RWPE2 (cell line): ENCODE measurements at regions not wholly inside any gene's neighbourhood (a gene's known extent, or its start where the extent isn't known, plus 50 kb on each side); places are given as distances from the start of the nearest gene placed in this dataset.

Source experiments
- ATAC-seq: fragments of 200-7000 bp; cut with Tn5 transposase; 3 replicates; pipeline ENCODE4 v1.9.1; 2021; ENCODE audit warnings: low read depth
- DNase-seq: peaks from one replicate; pipeline ENCODE4 v3.0.0-alpha.2; 2020; ENCODE audit warnings: low spot score
- H3K27ac ChIP-seq: fragments of 450-650 bp; 2 replicates; pipeline ENCODE4 v1.5.1; 2017; ENCODE audit warnings: mild to moderate bottlenecking; ENCODE audit not compliant: poor library complexity, severe bottlenecking
- H3K27me3 ChIP-seq: fragments of 250-450 bp; sonication (Bioruptor Pico); 2 replicates; pipeline ENCODE4 v1.5.1; 2021; ENCODE audit warnings: mild to moderate bottlenecking, moderate library complexity; ENCODE audit not compliant: insufficient read depth, poor library complexity, severe bottlenecking
- H3K36me3 ChIP-seq: fragments of 250-450 bp; sonication (Bioruptor Pico); 2 replicates; pipeline ENCODE4 v1.5.1; 2020; ENCODE audit warnings: low read depth, mild to moderate bottlenecking, moderate library complexity
- H3K4me1 ChIP-seq: fragments of 250-450 bp; sonication (Bioruptor Pico); 2 replicates; pipeline ENCODE4 v1.5.1; 2021; ENCODE audit warnings: mild to moderate bottlenecking, moderate library complexity; ENCODE audit not compliant: insufficient read depth, poor library complexity, severe bottlenecking
- H3K4me3 ChIP-seq: fragments of 250-450 bp; sonication (Bioruptor Pico); 2 replicates; pipeline ENCODE4 v1.5.1; 2021; ENCODE audit warnings: mild to moderate bottlenecking, moderate library complexity; ENCODE audit not compliant: severe bottlenecking
- H3K9me3 ChIP-seq: fragments of 250-450 bp; sonication (Bioruptor Pico); 2 replicates; pipeline ENCODE4 v1.5.1; 2021; ENCODE audit warnings: mild to moderate bottlenecking, moderate library complexity; ENCODE audit not compliant: severe bottlenecking
- CTCF ChIP-seq: fragments of 450-650 bp; IDR thresholded peaks from one replicate; pipeline ENCODE4 v1.5.1; 2017; ENCODE audit warnings: mild to moderate bottlenecking, moderate library complexity; ENCODE audit not compliant: poor library complexity, severe bottlenecking

- H3K27me3 ChIP-seq, result no peaks in the 10 kb centered on the region
- no peaks in the 10 kb centered on the region for H3K4me1 ChIP-seq
- no peak overlapping the region for H3K4me3 ChIP-seq
- TF ChIP-seq CTCF, result no peak
- DNase-seq, result no peak
- H3K36me3 ChIP-seq, result no peaks in the 10 kb centered on the region
- 0 out of 3 replicates have a peak, but pooled peaks have one; percentile 35 for ATAC-seq
- no peak overlapping the region for H3K27ac ChIP-seq
- H3K9me3 ChIP-seq, result no peaks in the 10 kb centered on the region
Observed at GRCh38 chr5:158485604-158486081, 614.1 kb downstream of the EBF1 start.

GRCh38 chr5:158485047-158485446 is 614.7 kb downstream of the EBF1 start:
- ATAC-seq, result no peak
- no peak overlapping the region for H3K4me3 ChIP-seq
- no peaks in the 10 kb centered on the region for H3K36me3 ChIP-seq
- H3K27ac ChIP-seq, result no peak overlapping the region
- no peaks in the 10 kb centered on the region for H3K27me3 ChIP-seq
- H3K9me3 ChIP-seq, result no peaks in the 10 kb centered on the region
- H3K4me1 ChIP-seq, result no peaks in the 10 kb centered on the region
- TF ChIP-seq CTCF, result no peak
- DNase-seq, result no peak

GRCh38 chr5:158484150-158484549 is 615.6 kb downstream of the EBF1 start:
- Histone ChIP-seq H3K4me1 (no peaks in the 10 kb centered on the region), H3K9me3 (no peaks in the 10 kb centered on the region), H3K4me3 (no peak overlapping the region), H3K27me3 (no peaks in the 10 kb centered on the region), H3K27ac (no peak overlapping the region), H3K36me3 (no peaks in the 10 kb centered on the region)
- DNase-seq, result no peak
- TF ChIP-seq CTCF, result no peak
- ATAC-seq, result no peak

GRCh38 chr5:158483281-158483860 is 616.3 kb downstream of the EBF1 start:
- no peak for TF ChIP-seq CTCF
- Histone ChIP-seq H3K4me3 (no peak overlapping the region), H3K4me1 (no peaks in the 10 kb centered on the region), H3K27me3 (no peaks in the 10 kb centered on the region), H3K9me3 (no peaks in the 10 kb centered on the region), H3K36me3 (no peaks in the 10 kb centered on the region), H3K27ac (no peak overlapping the region)
- DNase-seq, result no peak
- ATAC-seq, result no peak

- Histone ChIP-seq H3K4me1 (no peaks in the 10 kb centered on the region), H3K36me3 (no peaks in the 10 kb centered on the region), H3K4me3 (no peak overlapping the region), H3K27ac (no peak overlapping the region), H3K27me3 (no peaks in the 10 kb centered on the region), H3K9me3 (no peaks in the 10 kb centered on the region)
- ATAC-seq (peak; percentile 14; the same call in 1 of the 3 replicates), DNase-seq (no peak)
- no peak for TF ChIP-seq CTCF
Observed at GRCh38 chr5:158482125-158482524, 617.6 kb downstream of the EBF1 start.
